Esophagus squamous epithelium (tissue), 4 donors: ENCODE measurements at regions not wholly inside any gene's neighbourhood (a gene's known extent, or its start where the extent isn't known, plus 50 kb on each side); places are given as distances from the start of the nearest gene placed in this dataset.

Experiments used
- CTCF ChIP-seq, 6 experiments: fragments of 450-650 bp in 4 of 6; fragments of 200-600 bp in 2 of 6; sonication (generic) in 2 of 6; IDR thresholded peaks; one replicate each; pipeline ENCODE4 v1.5.1; 2016 to 2019; ENCODE audit warnings: antibody characterized with exemption in 6 of 6, mild to moderate bottlenecking in 4 of 6, moderate library complexity in 4 of 6
- POLR2A ChIP-seq, 4 donors: fragments of 450-650 bp; IDR thresholded peaks; one replicate each; pipeline ENCODE4 v1.6.1; 2017; ENCODE audit warnings: antibody characterized with exemption in 4 of 4, mild to moderate bottlenecking in 4 of 4, moderate library complexity in 3 of 4

- TF ChIP-seq POLR2A (IDR thresholded peaks at IDR 0.05) (no peak), CTCF (IDR thresholded peaks at IDR 0.05) (no peak)
Observed at GRCh38 chr13:55437162-55437561, 1703.6 kb upstream of the PRR20A start.
